Sigmoid colon (tissue), 6 donors: ENCODE measurements at regions not wholly inside any gene's neighbourhood (a gene's known extent, or its start where the extent isn't known, plus 50 kb on each side); places are given as distances from the start of the nearest gene placed in this dataset.
A peak's percentile ranks its signal among the peaks of the same experiment; 100 is the strongest.
"Not testable (repeated sequence)": the region's sequence is repeated elsewhere in the genome, so short reads cannot be mapped to it uniquely, and the experiment has no call there.

Experiments
- DNase-seq: peaks from one replicate; pipeline ENCODE4 v3.0.0-alpha.2; 2019
- H3K27ac ChIP-seq, 4 donors: fragments of 200-600 bp; sonication (generic); one replicate each; pipeline ENCODE4 v1.5.1; 2016 to 2019; ENCODE audit warnings: mild to moderate bottlenecking in 1 of 4
- H3K27me3 ChIP-seq, 3 donors: fragments of 200-600 bp; sonication (generic); one replicate each; pipeline ENCODE4 v1.5.1; 2019; ENCODE audit warnings: mild to moderate bottlenecking in 1 of 3
- H3K36me3 ChIP-seq, 4 donors: fragments of 200-600 bp; sonication (generic); one replicate each; pipeline ENCODE4 v1.5.1; 2016 to 2019
- H3K4me1 ChIP-seq, 4 donors: fragments of 200-600 bp; sonication (generic); one replicate each; pipeline ENCODE4 v1.5.1; 2017 to 2019
- H3K4me3 ChIP-seq, 4 donors: fragments of 200-600 bp; sonication (generic); one replicate each; pipeline ENCODE4 v1.5.1; 2017 to 2019; ENCODE audit warnings: mild to moderate bottlenecking in 2 of 4, moderate library complexity in 1 of 4
- H3K9me3 ChIP-seq, 4 donors: fragments of 200-600 bp in 3 of 4; sonication (generic) in 3 of 4; one replicate each; pipeline versions ENCODE4 v1.5.1 to v1.6.1; 2013 to 2019
- CTCF ChIP-seq, 4 experiments: fragments of 450-650 bp in 3 of 4; fragments of 200-600 bp in 1 of 4; IDR thresholded peaks; one replicate each; pipeline ENCODE4 v1.5.1; 2016 to 2019; ENCODE audit warnings: antibody characterized with exemption in 4 of 4, mild to moderate bottlenecking in 3 of 4, moderate library complexity in 2 of 4
- EP300 ChIP-seq, 4 donors: sonication (generic); formaldehyde crosslinking; IDR thresholded peaks; one replicate each; pipeline ENCODE4 v1.6.1; 2017; ENCODE audit warnings: antibody characterized with exemption in 4 of 4
- POLR2A ChIP-seq, 2 donors: fragments of 450-650 bp; IDR thresholded peaks; one replicate each; pipeline ENCODE4 v1.6.1; 2016; ENCODE audit warnings: antibody characterized with exemption in 2 of 2, mild to moderate bottlenecking in 2 of 2, moderate library complexity in 2 of 2
- POLR2AphosphoS5 ChIP-seq, 4 donors: sonication (generic); formaldehyde crosslinking; IDR thresholded peaks; one replicate each; pipeline ENCODE4 v1.6.1; 2017; ENCODE audit warnings: antibody characterized with exemption in 4 of 4
- WGBS, 2 donors: extraction: QIAGEN DNeasy Blood & Tissue Kit; methylation state at CpG; one replicate each; pipeline ENCODE4 v1.1.7; 2013; 5-methylcytosine and 5-hydroxymethylcytosine counted together
- intact Hi-C: fragments of 100-400 bp; cut with DNase I; formaldehyde crosslinking; loops from one replicate; pipeline ENCODE4 v1.15.1; 2023
- donor health status: healthy with polysubstance abuse.
- donor health status: healthy.

GRCh38 chr4:27075603-27076002, 215.0 kb downstream of the STIM2 start:
- H3K4me3 ChIP-seq, H3K4me1 ChIP-seq, intact Hi-C loops, DNase-seq, H3K36me3 ChIP-seq, H3K27me3 ChIP-seq, H3K27ac ChIP-seq, H3K9me3 ChIP-seq: not testable (repeated sequence)
- WGBS, 2 donors, result 63 to 75% methylated on average over 15 of the region's 15 CpGs

- 47 to 58% methylated on average over 4 of the region's 4 CpGs for WGBS, 2 donors
Measured at GRCh38 chr4:27078934-27079455, 218.4 kb downstream of the STIM2 start.

GRCh38 chr4:27081675-27082586, 221.3 kb downstream of the STIM2 start:
- Histone ChIP-seq H3K27me3 (peaks cover 0 to 27% (median 3%) of the 10 kb centered on the region in 3 donors), H3K9me3 (peaks cover 0 to 3% (median 1%) of the 10 kb centered on the region in 4 donors), H3K36me3 (no peaks in the 10 kb centered on the region), H3K27ac (no peak overlapping the region), H3K4me1 (peaks cover 0 to 13% (median 10%) of the 10 kb centered on the region in 4 donors), H3K4me3 (no peak overlapping the region)
- TF ChIP-seq POLR2A (IDR thresholded peaks at IDR 0.05) (no peak), CTCF (IDR thresholded peaks at IDR 0.05) (no peak), POLR2AphosphoS5 (IDR thresholded peaks at IDR 0.05) (no peak), EP300 (IDR thresholded peaks at IDR 0.05) (no peak)
- 55 to 64% methylated on average over 6 of the region's 6 CpGs for WGBS, 2 donors
- intact Hi-C loops, result no loop called here
- no peak for DNase-seq

More at GRCh38 chr4:27078934-27079455, 218.4 kb downstream of the STIM2 start:
- Histone ChIP-seq H3K27ac (no peak overlapping the region), H3K36me3 (no peaks in the 10 kb centered on the region), H3K4me1 (no peaks in the 10 kb centered on the region), H3K27me3 (peaks cover 0 to 2% (median 0%) of the 10 kb centered on the region in 3 donors), H3K4me3 (no peak overlapping the region), H3K9me3 (peaks cover 0 to 3% (median 1%) of the 10 kb centered on the region in 4 donors)
- TF ChIP-seq POLR2A (IDR thresholded peaks at IDR 0.05) (no peak), EP300 (IDR thresholded peaks at IDR 0.05) (no peak), POLR2AphosphoS5 (IDR thresholded peaks at IDR 0.05) (no peak), CTCF (IDR thresholded peaks at IDR 0.05) (no peak)
- intact Hi-C loops, result no loop called here
- DNase-seq, result no peak

- WGBS, 2 donors, result 91 to 92% methylated on average over 4 of the region's 4 CpGs
- Histone ChIP-seq H3K27ac (no peak overlapping the region), H3K4me1 (peaks cover 0 to 13% (median 10%) of the 10 kb centered on the region in 4 donors), H3K27me3 (peaks cover 0 to 27% (median 3%) of the 10 kb centered on the region in 3 donors), H3K4me3 (no peak overlapping the region), H3K9me3 (peaks cover 0 to 2% (median under 1%) of the 10 kb centered on the region in 4 donors), H3K36me3 (no peaks in the 10 kb centered on the region)
- no peak for TF ChIP-seq POLR2AphosphoS5 (IDR thresholded peaks at IDR 0.05)
- TF ChIP-seq CTCF (IDR thresholded peaks at IDR 0.05), result no peak
- TF ChIP-seq POLR2A (IDR thresholded peaks at IDR 0.05), result no peak
- TF ChIP-seq EP300 (IDR thresholded peaks at IDR 0.05), result no peak
- intact Hi-C loops, result no loop called here
- DNase-seq, result no peak
Measured at GRCh38 chr4:27082776-27083175, 222.1 kb downstream of the STIM2 start.

GRCh38 chr4:27084685-27085361, 224.2 kb downstream of the STIM2 start:
- DNase-seq, result no peak
- Histone ChIP-seq H3K27ac (no peak overlapping the region), H3K27me3 (peaks cover 0 to 41% (median 3%) of the 10 kb centered on the region in 3 donors), H3K9me3 (no peaks in the 10 kb centered on the region), H3K4me1 (peaks cover 0 to 13% (median 10%) of the 10 kb centered on the region in 4 donors), H3K36me3 (no peaks in the 10 kb centered on the region), H3K4me3 (peak overlapping the region in 3 of 4 donors; percentile 28 to 38 (median 37))
- WGBS, 2 donors, result 3 to 8% methylated on average over 33 of the region's 33 CpGs
- TF ChIP-seq EP300 (IDR thresholded peaks at IDR 0.05) (no peak), POLR2A (IDR thresholded peaks at IDR 0.05) (no peak), CTCF (IDR thresholded peaks at IDR 0.05) (no peak), POLR2AphosphoS5 (IDR thresholded peaks at IDR 0.05) (no peak)
- intact Hi-C loops, result no loop called here
